OCI-M1 (cell line): ENCODE measurements at regions not wholly inside any gene's neighbourhood (a gene's known extent, or its start where the extent isn't known, plus 50 kb on each side); places are given as distances from the start of the nearest gene placed in this dataset.
"Not testable (repeated sequence)": the region's sequence is repeated elsewhere in the genome, so short reads cannot be mapped to it uniquely, and the experiment has no call there.

Experiments
- DNase-seq: peaks from one replicate; lab custom pipeline; 2025; lab: John Stamatoyannopoulos, UW

- no peak for DNase-seq
Observed at GRCh38 chr7:15813448-15813847, 127.0 kb upstream of the MEOX2 start.

DNA sequence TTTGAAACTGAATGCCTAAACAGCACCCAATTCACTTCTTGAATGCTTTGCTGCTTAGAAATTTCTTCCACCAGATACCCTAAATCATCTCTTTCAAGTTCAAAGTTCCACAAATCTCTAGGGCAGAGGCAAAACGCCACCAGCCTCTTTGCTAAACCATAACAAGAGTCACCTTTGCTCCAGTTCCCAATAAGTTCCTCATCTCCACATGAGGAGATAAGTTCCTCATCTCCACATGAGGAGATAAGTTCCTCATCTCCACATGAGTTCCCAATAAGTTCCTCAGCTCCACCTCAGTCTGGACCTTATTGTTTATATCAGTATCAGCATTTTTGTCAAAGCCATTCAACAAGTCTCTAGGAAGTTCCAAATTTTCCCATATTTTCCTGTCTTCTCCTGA, 123.9 kb upstream of the MEOX2 start:
- DNase-seq, result not testable (repeated sequence)

- not testable (repeated sequence) for DNase-seq
Observed at GRCh38 chr7:15809936-15810335, 123.5 kb upstream of the MEOX2 start.

DNA sequence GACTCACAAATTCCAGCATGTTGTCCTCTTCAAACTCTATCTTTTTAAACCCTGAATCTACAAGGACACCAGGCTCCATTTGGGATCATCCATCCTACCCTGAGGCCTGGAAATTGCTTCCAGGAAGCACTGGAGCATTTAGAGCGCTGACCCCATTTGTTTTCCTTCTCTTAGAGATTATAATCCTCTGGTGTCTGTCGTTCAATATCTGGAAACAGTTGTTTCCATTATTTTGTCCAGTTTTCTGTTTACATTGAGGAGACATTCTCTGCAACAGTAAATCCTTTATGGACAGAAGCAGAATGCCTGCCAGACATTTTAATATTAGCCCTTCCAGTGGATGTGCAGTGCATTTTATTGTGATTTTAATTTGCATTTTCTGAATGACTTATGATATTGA, 119.4 kb upstream of the MEOX2 start:
- DNase-seq, result no peak

- DNase-seq, result no peak
Observed at GRCh38 chr7:15802425-15802824, 115.9 kb upstream of the MEOX2 start.

- no peak for DNase-seq
Observed at GRCh38 chr7:15801551-15801950, 115.1 kb upstream of the MEOX2 start.

DNA sequence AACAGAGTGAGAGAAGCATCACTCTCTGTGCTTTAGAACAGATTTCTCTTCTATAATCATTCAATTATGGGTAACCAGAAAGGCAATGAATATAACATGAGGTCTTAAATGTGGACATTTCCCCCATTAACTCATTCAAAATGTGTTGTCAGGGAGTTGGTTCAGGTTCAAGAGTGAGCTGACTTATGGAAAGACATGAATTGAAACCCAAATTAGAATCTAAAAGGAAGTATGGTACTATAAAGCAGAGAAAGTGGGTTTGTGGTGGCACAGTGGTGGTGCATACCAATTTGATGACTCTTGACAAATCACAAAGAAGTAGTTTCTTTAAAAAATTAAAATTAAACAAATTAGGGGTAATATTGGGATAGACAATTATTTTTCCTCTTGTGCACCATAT, 114.6 kb upstream of the MEOX2 start:
- no peak for DNase-seq

DNA sequence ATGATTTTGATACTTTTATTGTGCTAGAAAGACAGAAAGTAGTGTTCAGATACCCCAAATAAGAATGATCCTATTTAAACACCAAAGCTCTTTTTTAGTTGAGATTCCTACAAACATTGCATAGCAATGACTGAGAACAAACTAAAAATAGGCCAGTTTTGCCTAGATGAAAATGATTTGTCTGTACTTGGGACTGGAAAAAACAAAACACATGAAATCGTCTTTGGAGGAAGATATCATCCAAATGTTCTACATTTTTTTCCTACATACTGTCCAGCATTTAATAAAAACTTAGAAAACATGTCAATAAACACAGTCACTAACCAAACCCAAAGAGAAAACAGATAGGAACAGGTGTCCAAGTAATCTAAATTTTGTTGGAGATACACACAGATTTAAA, 111.6 kb upstream of the MEOX2 start:
- no peak for DNase-seq

- DNase-seq, result no peak
Observed at GRCh38 chr7:15795393-15795792, 108.9 kb upstream of the MEOX2 start.

GRCh38 chr7:15794801-15795200, 108.3 kb upstream of the MEOX2 start:
- no peak for DNase-seq

GRCh38 chr7:15784694-15785030, 98.2 kb upstream of the MEOX2 start:
- DNase-seq, result no peak

DNA sequence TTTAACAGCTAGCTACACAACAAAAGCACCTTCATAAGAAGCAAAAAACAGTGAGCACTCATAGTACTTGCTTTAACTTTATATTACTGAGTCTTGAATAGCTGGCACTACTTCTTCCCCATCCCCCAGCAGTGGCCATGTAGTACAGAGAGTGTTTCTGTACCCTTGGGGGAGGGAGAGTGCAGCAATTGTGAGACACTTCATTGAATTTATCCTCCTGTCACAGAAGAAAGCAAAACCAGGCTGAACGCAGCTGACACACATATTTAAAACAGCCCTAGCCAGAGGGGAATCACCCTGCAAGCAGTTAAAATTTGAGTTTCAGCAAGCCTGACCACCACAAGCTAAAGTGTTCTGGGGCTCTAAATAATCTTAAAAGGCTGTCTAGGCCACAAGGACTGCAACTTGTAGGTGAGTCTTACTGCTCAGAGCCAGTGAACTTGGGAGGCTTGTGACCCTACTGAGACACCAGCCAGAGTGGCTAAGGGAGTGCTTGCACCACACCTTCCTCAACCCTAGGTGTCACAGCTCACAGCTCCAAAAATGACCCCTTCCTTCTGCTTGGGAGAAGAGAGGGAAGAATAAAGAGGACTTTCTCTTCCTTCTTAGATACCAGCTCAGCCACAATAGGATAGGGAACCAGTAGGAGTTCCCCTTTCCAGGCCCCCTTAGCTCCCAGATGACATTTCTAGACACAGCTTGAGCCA, 97.7 kb upstream of the MEOX2 start:
- no peak for DNase-seq

DNA sequence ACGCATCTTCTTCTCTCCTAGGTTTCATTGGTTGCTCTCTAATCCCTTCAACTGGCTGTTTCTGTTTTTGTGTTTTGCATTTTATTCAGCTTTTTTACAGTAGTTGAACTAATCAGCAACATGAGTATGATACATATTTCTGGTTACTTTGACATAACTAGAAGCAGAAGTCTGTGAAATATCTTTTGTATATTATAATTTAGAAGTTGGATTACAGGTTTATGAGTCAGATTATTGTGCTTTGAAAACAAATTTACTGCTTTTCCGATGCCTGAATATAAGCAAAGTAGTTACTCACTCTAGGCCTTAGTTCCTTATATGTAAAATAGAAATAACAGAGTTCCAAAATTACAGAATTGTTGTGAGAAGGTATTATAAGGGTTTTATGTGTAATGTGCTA, 96.2 kb upstream of the MEOX2 start:
- DNase-seq, result no peak

GRCh38 chr7:15781944-15782343, 95.5 kb upstream of the MEOX2 start:
- no peak for DNase-seq

- DNase-seq, result peak; percentile 5
Observed at GRCh38 chr7:15780271-15780670, 93.8 kb upstream of the MEOX2 start.

GRCh38 chr7:15778191-15778590, 91.7 kb upstream of the MEOX2 start:
- DNase-seq, result no peak

DNA sequence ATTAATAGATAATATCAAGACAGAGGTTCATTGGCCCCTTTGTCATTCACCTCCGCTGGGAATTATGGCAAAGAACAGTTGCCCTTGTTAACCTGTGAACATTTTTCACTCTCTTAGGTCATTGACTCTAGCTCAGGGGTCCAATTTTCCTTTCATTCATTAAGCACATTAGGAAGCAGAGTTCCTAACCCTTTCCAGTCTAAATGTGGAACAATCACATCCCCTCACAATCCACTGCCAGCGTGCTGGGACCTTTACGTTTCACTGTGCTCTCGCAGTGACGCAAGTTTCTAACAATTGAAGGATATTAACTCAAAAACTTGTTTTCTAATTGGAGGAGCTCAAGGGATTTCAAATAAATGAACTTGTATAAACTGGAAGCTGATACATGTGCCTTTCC, 79.3 kb upstream of the MEOX2 start:
- no peak for DNase-seq

DNA sequence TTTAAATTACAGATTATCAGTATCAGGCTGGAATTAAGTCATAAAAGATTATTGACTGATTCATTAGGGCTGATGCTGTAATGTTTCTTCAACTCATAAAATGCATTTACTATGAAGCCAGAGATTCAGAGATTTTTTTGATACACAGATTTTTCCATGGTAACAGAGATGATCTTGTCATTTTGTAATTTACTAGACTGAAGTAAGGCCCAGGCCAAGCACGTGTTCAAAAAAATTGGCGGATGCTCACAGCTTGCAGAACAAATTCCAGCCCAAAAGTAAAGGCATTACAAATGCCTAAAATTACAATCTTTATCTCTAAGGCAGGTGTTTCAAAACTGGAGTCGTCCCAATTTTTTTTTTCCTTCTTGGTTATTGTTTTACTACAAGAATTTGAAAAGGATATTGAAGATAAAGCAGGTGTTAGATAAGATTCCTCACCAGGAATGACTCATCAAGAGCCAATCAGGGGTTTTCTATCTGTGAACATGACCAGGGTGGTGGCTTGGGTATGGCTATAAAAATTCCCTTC, 78.4 kb upstream of the MEOX2 start:
- no peak for DNase-seq

GRCh38 chr7:15764010-15764409, 77.5 kb upstream of the MEOX2 start:
- no peak for DNase-seq

- DNase-seq, result peak; percentile 43
Observed at GRCh38 chr7:15757041-15758000, 70.8 kb upstream of the MEOX2 start.

DNA sequence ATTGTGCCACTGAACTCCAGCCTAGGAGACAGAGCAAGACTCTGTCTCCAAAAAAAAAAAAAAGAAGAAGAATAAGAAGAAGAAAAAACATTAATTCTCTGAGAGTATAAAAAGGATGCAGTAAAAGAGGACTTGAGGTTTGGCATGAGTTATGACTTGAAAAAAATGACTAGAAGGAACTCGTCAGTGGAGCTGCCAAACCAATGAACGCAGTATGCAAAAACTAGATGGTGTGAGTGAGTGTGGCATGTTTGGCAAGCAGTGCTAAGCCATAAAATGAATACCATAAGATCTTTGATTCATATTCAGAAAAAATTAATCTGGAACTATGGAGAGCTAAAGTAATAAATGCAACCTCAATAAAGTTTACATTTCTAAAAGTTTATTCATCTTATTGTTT, 68.6 kb upstream of the MEOX2 start:
- DNase-seq, result no peak

DNA sequence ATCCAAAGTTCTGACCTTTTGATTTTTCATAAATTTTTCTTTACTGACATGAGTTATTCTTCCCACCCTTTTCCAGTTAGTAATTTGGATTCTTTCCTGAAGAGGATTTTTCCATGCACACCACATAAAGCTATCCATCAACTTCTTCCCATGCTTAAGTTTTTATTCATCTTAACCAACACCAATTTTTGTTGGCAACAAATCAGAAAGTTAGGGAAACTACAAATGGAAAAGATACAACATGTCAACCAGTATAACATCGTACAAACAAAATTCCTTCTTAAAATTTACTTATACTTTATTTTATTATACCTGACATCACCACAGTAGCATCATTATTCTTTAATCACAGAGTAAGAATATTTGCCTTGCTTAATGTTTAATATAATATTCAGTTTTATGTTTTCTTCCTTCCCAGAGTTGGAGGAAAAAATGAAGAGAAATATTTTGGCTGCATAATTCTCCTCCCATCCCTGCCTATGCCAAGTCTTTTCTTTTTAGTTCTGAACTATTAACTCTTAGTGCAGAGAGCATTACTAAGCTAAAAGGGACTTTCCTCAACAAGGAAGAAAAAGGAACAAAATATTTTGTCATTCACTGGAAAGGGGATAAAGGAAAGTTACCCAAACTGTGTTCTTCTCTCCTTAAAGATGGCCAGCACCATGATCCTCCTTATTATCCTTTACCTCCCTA, 67.5 kb upstream of the MEOX2 start:
- DNase-seq, result no peak

DNA sequence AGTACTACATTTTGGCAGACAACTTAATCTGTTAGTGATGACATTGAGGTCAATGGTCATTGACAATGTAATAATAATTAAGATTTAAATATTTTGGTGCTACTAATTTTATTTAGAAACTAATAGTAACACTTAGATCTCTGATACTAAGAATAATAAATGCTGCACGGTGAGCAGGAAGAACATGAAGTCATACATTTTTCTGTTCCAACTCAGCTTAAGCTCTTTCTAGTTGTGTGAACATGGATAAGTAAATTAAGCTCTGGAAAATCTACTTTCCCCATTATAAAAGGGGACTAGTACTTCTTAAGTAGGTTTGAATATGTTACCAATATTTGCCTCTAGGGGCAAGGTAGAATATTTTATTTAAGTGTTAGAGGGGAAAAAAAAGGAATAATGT, 65.9 kb upstream of the MEOX2 start:
- DNase-seq, result no peak
